A673 (cell line): ENCODE measurements at regions not wholly inside any gene's neighbourhood (a gene's known extent, or its start where the extent isn't known, plus 50 kb on each side); places are given as distances from the start of the nearest gene placed in this dataset.

Experiments
- BruUV-seq: library from RNA; stranded (reverse); fragments of 400-500 nt; replicated peaks from 2 replicates; lab custom pipeline; 2021; lab: Mats Ljungman, UMichigan
- CTCF ChIA-PET: fragments of 300-600 bp; sonication (Branson Sonifier 250); formaldehyde crosslinking; loops from one replicate; lab custom pipeline; 2022; ENCODE audit warnings: antibody characterized with exemption; lab: Charles Lee
- POLR2A ChIA-PET: fragments of 300-600 bp; sonication (Branson Sonifier 250); formaldehyde crosslinking; loops from one replicate; lab custom pipeline; 2022; ENCODE audit warnings: antibody characterized with exemption; ENCODE audit not compliant: low non-redundant PET; lab: Charles Lee
- DNase-seq: peaks from one replicate; pipeline ENCODE4 v3.0.0-alpha.2; 2015; ENCODE audit warnings: low spot score
- H3K27ac ChIP-seq: fragments of 200-600 bp; sonication (generic); 2 replicates; pipeline ENCODE4 v1.5.1; 2016; ENCODE audit warnings: mixed run types, low read depth, mild to moderate bottlenecking, mixed read lengths, antibody characterized with exemption, low read length; ENCODE audit not compliant: poor library complexity, severe bottlenecking
- H3K27me3 ChIP-seq: fragments of 200-600 bp; sonication (generic); replicated peaks from 2 replicates; pipeline ENCODE4 v1.6.1; 2017; ENCODE audit warnings: mixed run types, low read depth, mild to moderate bottlenecking, mixed read lengths, antibody characterized with exemption, low read length; ENCODE audit not compliant: insufficient read depth, poor library complexity
- H3K36me3 ChIP-seq: fragments of 200-600 bp; sonication (generic); 2 replicates; pipeline ENCODE4 v1.6.1; 2016; ENCODE audit warnings: mixed run types, mild to moderate bottlenecking, mixed read lengths, antibody characterized with exemption, low read length; ENCODE audit not compliant: insufficient read depth, poor library complexity, severe bottlenecking
- H3K4me1 ChIP-seq: fragments of 200-600 bp; sonication (generic); 2 replicates; pipeline ENCODE4 v1.6.1; 2017; ENCODE audit warnings: mixed run types, mild to moderate bottlenecking, mixed read lengths, antibody characterized with exemption, low read length; ENCODE audit not compliant: insufficient read depth, poor library complexity, severe bottlenecking
- H3K4me3 ChIP-seq: fragments of 200-600 bp; sonication (generic); 2 replicates; pipeline ENCODE4 v1.5.1; 2016; ENCODE audit warnings: low read depth, mixed run types, mild to moderate bottlenecking, mixed read lengths, low read length; ENCODE audit not compliant: poor library complexity, severe bottlenecking
- H3K9me3 ChIP-seq: fragments of 200-600 bp; sonication (generic); 2 replicates; pipeline ENCODE4 v1.6.1; 2016; ENCODE audit warnings: mixed run types, low read depth, mild to moderate bottlenecking, mixed read lengths, antibody characterized with exemption, low read length; ENCODE audit not compliant: poor library complexity, severe bottlenecking
- CTCF ChIP-seq: fragments of 300-800, 200-600 bp; sonication (generic); conservative IDR thresholded peaks from 2 replicates; pipeline ENCODE4 v1.5.1; 2017; ENCODE audit warnings: low read depth, mild to moderate bottlenecking, antibody characterized with exemption, low read length, moderate library complexity, mixed read lengths
- EZH2 ChIP-seq: fragments of 200-600 bp; sonication (generic); IDR thresholded peaks from 2 replicates; pipeline ENCODE4 v1.6.1; 2017; ENCODE audit warnings: borderline replicate concordance, low read depth, mild to moderate bottlenecking, mixed read lengths, antibody characterized with exemption, low read length; ENCODE audit not compliant: poor library complexity, severe bottlenecking
- intact Hi-C: fragments of 100-400 bp; cut with micrococcal nuclease; formaldehyde crosslinking; loops from one replicate; pipeline ENCODE4 v1.10.0; 2022; ENCODE audit not compliant: unreplicated experiment

- no peak for TF ChIP-seq EZH2
- peak; percentile 98 for TF ChIP-seq CTCF
- CTCF ChIA-PET, result interaction anchor here (0.6 to 1.0 kb wide), 4 partner anchors 22 to 859 kb away, joined by 3 to 26 read pairs (median 4); partner anchors contain the start of genes SCN2A and SCN3A
- intact Hi-C loops, result loop anchor here (5.0 to 10.0 kb wide), 4 partner anchors 280 to 1110 kb away; partner anchors contain the start of gene SCN1A
- Histone ChIP-seq H3K27me3 (no peaks in the 10 kb centered on the region), H3K4me3 (no peak overlapping the region), H3K36me3 (no peaks in the 10 kb centered on the region), H3K27ac (no peak overlapping the region), H3K9me3 (no peaks in the 10 kb centered on the region), H3K4me1 (no peaks in the 10 kb centered on the region)
- BruUV-seq, result no TSS peak
- POLR2A ChIA-PET, result no interaction called here
- peak; percentile 77 for DNase-seq
These were observed 59.8 kb upstream of the SLC38A11 start for GRCh38 chr2:165015052-165015642.

- TF ChIP-seq EZH2 (no peak), CTCF (no peak)
- Histone ChIP-seq H3K36me3 (no peaks in the 10 kb centered on the region), H3K4me3 (no peak overlapping the region), H3K27ac (no peak overlapping the region), H3K9me3 (no peaks in the 10 kb centered on the region), H3K4me1 (no peaks in the 10 kb centered on the region), H3K27me3 (no peaks in the 10 kb centered on the region)
- no TSS peak for BruUV-seq
- POLR2A ChIA-PET, result no interaction called here
- intact Hi-C loops, result loop anchor here (10.0 kb wide), 3 partner anchors 279 to 1111 kb away; partner anchors contain the start of gene SCN1A
- CTCF ChIA-PET, result no interaction called here
- no peak for DNase-seq
These were observed 58.8 kb upstream of the SLC38A11 start for GRCh38 chr2:165013944-165014619.

GRCh38 chr2:165011199-165011598 lies 55.9 kb upstream of the SLC38A11 start:
- TF ChIP-seq EZH2 (no peak), CTCF (no peak)
- no TSS peak for BruUV-seq

More at GRCh38 chr2:165011199-165011598, 55.9 kb upstream of the SLC38A11 start:
- Histone ChIP-seq H3K4me3 (no peak overlapping the region), H3K36me3 (no peaks in the 10 kb centered on the region), H3K27me3 (no peaks in the 10 kb centered on the region), H3K27ac (no peak overlapping the region), H3K9me3 (no peaks in the 10 kb centered on the region), H3K4me1 (no peaks in the 10 kb centered on the region)
- intact Hi-C loops, result loop anchor here (10.0 kb wide), 3 partner anchors 276 to 1114 kb away; partner anchors contain the start of gene SCN1A
- DNase-seq, result no peak
- ChIA-PET CTCF (no interaction called here), POLR2A (no interaction called here)
